SJCRH30 (cell line): ENCODE measurements at regions not wholly inside any gene's neighbourhood (a gene's known extent, or its start where the extent isn't known, plus 50 kb on each side); places are given as distances from the start of the nearest gene placed in this dataset.
"Not testable (repeated sequence)": the region's sequence is repeated elsewhere in the genome, so short reads cannot be mapped to it uniquely, and the experiment has no call there.

Source experiments
- DNase-seq, 2 experiments: peaks; one replicate each; pipeline ENCODE4 v3.0.0-alpha.2; 2015 to 2020
- H3K27ac ChIP-seq: fragments of 250-450 bp; sonication (Bioruptor Pico); 2 replicates; pipeline ENCODE4 v1.5.1; 2020; ENCODE audit warnings: mild to moderate bottlenecking, moderate library complexity
- H3K27me3 ChIP-seq: fragments of 250-450 bp; sonication (Bioruptor Pico); 2 replicates; pipeline ENCODE4 v1.5.1; 2020; ENCODE audit warnings: mild to moderate bottlenecking, moderate library complexity
- H3K36me3 ChIP-seq: fragments of 250-450 bp; sonication (Bioruptor Pico); 2 replicates; pipeline ENCODE4 v1.5.1; 2020; ENCODE audit warnings: mild to moderate bottlenecking, moderate library complexity
- H3K4me1 ChIP-seq: fragments of 250-450 bp; sonication (Bioruptor Pico); 2 replicates; pipeline ENCODE4 v1.5.1; 2020; ENCODE audit warnings: mild to moderate bottlenecking, moderate library complexity
- H3K4me3 ChIP-seq: fragments of 250-450 bp; sonication (Bioruptor Pico); 2 replicates; pipeline ENCODE4 v1.5.1; 2020; ENCODE audit warnings: mild to moderate bottlenecking, moderate library complexity
- H3K9me3 ChIP-seq: fragments of 250-450 bp; sonication (Bioruptor Pico); replicated peaks from 2 replicates; pipeline ENCODE4 v1.5.1; 2020; ENCODE audit warnings: mild to moderate bottlenecking, moderate library complexity

- Histone ChIP-seq H3K4me3 (no peak overlapping the region), H3K27ac (no peak overlapping the region), H3K36me3 (no peaks in the 10 kb centered on the region), H3K4me1 (no peaks in the 10 kb centered on the region), H3K27me3 (no peaks in the 10 kb centered on the region), H3K9me3 (no peaks in the 10 kb centered on the region)
- DNase-seq = no peak
Observed at GRCh38 chr10:131575877-131576276, 264.4 kb upstream of the TCERG1L start.

GRCh38 chr10:131576341-131577177 lies 265.0 kb upstream of the TCERG1L start:
- H3K27ac ChIP-seq = no peak overlapping the region
- H3K27me3 ChIP-seq = no peaks in the 10 kb centered on the region
- H3K36me3 ChIP-seq = no peaks in the 10 kb centered on the region
- no peak for DNase-seq
- H3K9me3 ChIP-seq = no peaks in the 10 kb centered on the region
- no peak overlapping the region for H3K4me3 ChIP-seq
- no peaks in the 10 kb centered on the region for H3K4me1 ChIP-seq

- Histone ChIP-seq H3K36me3 (no peaks in the 10 kb centered on the region), H3K4me3 (no peak overlapping the region), H3K9me3 (no peaks in the 10 kb centered on the region), H3K27ac (no peak overlapping the region), H3K4me1 (no peaks in the 10 kb centered on the region), H3K27me3 (no peaks in the 10 kb centered on the region)
- DNase-seq = no peak
Observed at GRCh38 chr10:131577178-131577555, 265.6 kb upstream of the TCERG1L start.

GRCh38 chr10:131577786-131578471 lies 266.4 kb upstream of the TCERG1L start:
- Histone ChIP-seq H3K4me3 (no peak overlapping the region), H3K27me3 (no peaks in the 10 kb centered on the region), H3K27ac (no peak overlapping the region), H3K4me1 (no peaks in the 10 kb centered on the region), H3K9me3 (no peaks in the 10 kb centered on the region), H3K36me3 (no peaks in the 10 kb centered on the region)
- no peak for DNase-seq

- Histone ChIP-seq H3K4me1 (no peaks in the 10 kb centered on the region), H3K4me3 (no peak overlapping the region), H3K27me3 (no peaks in the 10 kb centered on the region), H3K36me3 (no peaks in the 10 kb centered on the region), H3K27ac (no peak overlapping the region), H3K9me3 (no peaks in the 10 kb centered on the region)
- DNase-seq = no peak
Observed at GRCh38 chr10:131578472-131578970, 267.0 kb upstream of the TCERG1L start.

GRCh38 chr10:131579251-131580071 lies 267.9 kb upstream of the TCERG1L start:
- no peaks in the 10 kb centered on the region for H3K9me3 ChIP-seq
- no peak overlapping the region for H3K4me3 ChIP-seq
- no peaks in the 10 kb centered on the region for H3K4me1 ChIP-seq
- DNase-seq = no peak
- H3K36me3 ChIP-seq = no peaks in the 10 kb centered on the region
- no peaks in the 10 kb centered on the region for H3K27me3 ChIP-seq
- H3K27ac ChIP-seq = no peak overlapping the region

GRCh38 chr10:131580076-131580652 lies 268.6 kb upstream of the TCERG1L start:
- Histone ChIP-seq H3K36me3 (no peaks in the 10 kb centered on the region), H3K4me1 (no peaks in the 10 kb centered on the region), H3K27me3 (no peaks in the 10 kb centered on the region), H3K4me3 (no peak overlapping the region), H3K27ac (no peak overlapping the region), H3K9me3 (no peaks in the 10 kb centered on the region)
- DNase-seq = no peak

- Histone ChIP-seq H3K4me3 (no peak overlapping the region), H3K36me3 (no peaks in the 10 kb centered on the region), H3K9me3 (no peaks in the 10 kb centered on the region), H3K27me3 (no peaks in the 10 kb centered on the region), H3K4me1 (no peaks in the 10 kb centered on the region), H3K27ac (no peak overlapping the region)
- DNase-seq = no peak
Observed at GRCh38 chr10:131580674-131581073, 269.2 kb upstream of the TCERG1L start.

GRCh38 chr10:131581547-131581946 lies 270.0 kb upstream of the TCERG1L start:
- H3K27ac ChIP-seq, H3K4me1 ChIP-seq, H3K4me3 ChIP-seq, H3K36me3 ChIP-seq, DNase-seq, H3K9me3 ChIP-seq, H3K27me3 ChIP-seq: not testable (repeated sequence)

- Histone ChIP-seq H3K9me3 (no peaks in the 10 kb centered on the region), H3K36me3 (no peaks in the 10 kb centered on the region), H3K27me3 (no peaks in the 10 kb centered on the region), H3K4me1 (no peaks in the 10 kb centered on the region), H3K27ac (no peak overlapping the region), H3K4me3 (no peak overlapping the region)
- no peak for DNase-seq
Observed at GRCh38 chr10:131584287-131584686, 272.8 kb upstream of the TCERG1L start.

GRCh38 chr10:131585761-131586160 lies 274.2 kb upstream of the TCERG1L start:
- Histone ChIP-seq H3K27ac (no peak overlapping the region), H3K9me3 (no peaks in the 10 kb centered on the region), H3K4me3 (no peak overlapping the region), H3K27me3 (no peaks in the 10 kb centered on the region), H3K4me1 (no peaks in the 10 kb centered on the region), H3K36me3 (no peaks in the 10 kb centered on the region)
- no peak for DNase-seq

- Histone ChIP-seq H3K27me3 (no peaks in the 10 kb centered on the region), H3K36me3 (no peaks in the 10 kb centered on the region), H3K9me3 (no peaks in the 10 kb centered on the region), H3K4me3 (no peak overlapping the region), H3K27ac (no peak overlapping the region), H3K4me1 (no peaks in the 10 kb centered on the region)
- no peak for DNase-seq
Observed at GRCh38 chr10:131586958-131587357, 275.4 kb upstream of the TCERG1L start.

- no peaks in the 10 kb centered on the region for H3K4me1 ChIP-seq
- H3K4me3 ChIP-seq = no peak overlapping the region
- no peak for DNase-seq
- H3K36me3 ChIP-seq = no peaks in the 10 kb centered on the region
- H3K27me3 ChIP-seq = no peaks in the 10 kb centered on the region
- H3K9me3 ChIP-seq = no peaks in the 10 kb centered on the region
- H3K27ac ChIP-seq = no peak overlapping the region
Observed at GRCh38 chr10:131587976-131588680, 276.6 kb upstream of the TCERG1L start.

GRCh38 chr10:131588704-131589220 lies 277.2 kb upstream of the TCERG1L start:
- Histone ChIP-seq H3K4me1 (no peaks in the 10 kb centered on the region), H3K4me3 (no peak overlapping the region), H3K36me3 (no peaks in the 10 kb centered on the region), H3K27ac (no peak overlapping the region), H3K9me3 (no peaks in the 10 kb centered on the region), H3K27me3 (no peaks in the 10 kb centered on the region)
- no peak for DNase-seq
